Liver (tissue), 8 donors: ENCODE measurements at regions not wholly inside any gene's neighbourhood (a gene's known extent, or its start where the extent isn't known, plus 50 kb on each side); places are given as distances from the start of the nearest gene placed in this dataset.

Experiments used
- DNase-seq: peaks from one replicate; pipeline ENCODE4 v3.0.0-alpha.2; 2017; ENCODE audit warnings: low spot score
- H3K27ac ChIP-seq, 2 donors: one replicate each; pipeline ENCODE4 v1.7.0; 2013; ENCODE audit warnings: inconsistent platforms in 2 of 2, low read length in 2 of 2, control low read depth in 1 of 2, low read depth in 1 of 2, mild to moderate bottlenecking in 1 of 2
- H3K27me3 ChIP-seq, 4 donors: one replicate each; pipeline versions ENCODE4 v1.6.1 to v1.7.0; 2013; ENCODE audit warnings: low read length in 3 of 4, inconsistent platforms in 1 of 4, mild to moderate bottlenecking in 1 of 4, moderate library complexity in 1 of 4; ENCODE audit not compliant: control insufficient read depth in 4 of 4, insufficient read depth in 4 of 4
- H3K36me3 ChIP-seq, 4 donors: one replicate each; pipeline versions ENCODE4 v1.6.1 to v1.7.0; 2013; ENCODE audit warnings: low read length in 3 of 4, mild to moderate bottlenecking in 3 of 4, low read depth in 1 of 4, moderate library complexity in 1 of 4; ENCODE audit not compliant: control insufficient read depth in 4 of 4, insufficient read depth in 3 of 4
- H3K4me1 ChIP-seq, 4 donors: one replicate each; pipeline versions ENCODE4 v1.6.1 to v1.7.0; 2013; ENCODE audit warnings: low read length in 3 of 4, mild to moderate bottlenecking in 3 of 4, moderate library complexity in 1 of 4; ENCODE audit not compliant: control insufficient read depth in 4 of 4, insufficient read depth in 4 of 4
- H3K4me3 ChIP-seq, 3 donors: one replicate each; pipeline versions ENCODE4 v1.6.1 to v1.7.0; 2013; ENCODE audit warnings: low read length in 3 of 3, control low read depth in 1 of 3, low read depth in 1 of 3, mild to moderate bottlenecking in 1 of 3
- H3K9ac ChIP-seq, 2 donors: one replicate each; pipeline ENCODE4 v1.7.0; 2013; ENCODE audit warnings: low read length in 2 of 2, mild to moderate bottlenecking in 2 of 2, moderate library complexity in 2 of 2, control low read depth in 1 of 2, low read depth in 1 of 2
- H3K9me3 ChIP-seq, 4 donors: one replicate each; pipeline versions ENCODE4 v1.6.1 to v1.7.0; 2013; ENCODE audit warnings: low read length in 3 of 4; ENCODE audit not compliant: control insufficient read depth in 4 of 4
- ATF3 ChIP-seq: IDR thresholded peaks from 2 replicates; pipeline ENCODE4 v1.6.1; 2016; ENCODE audit warnings: antibody characterized with exemption
- CTCF ChIP-seq: fragments of 150-350 bp; IDR thresholded peaks from 2 replicates; pipeline ENCODE4 v1.5.1; 2017; ENCODE audit warnings: improper control_type of control experiment, low read depth, low read length; ENCODE audit not compliant: missing input control
- EGR1 ChIP-seq, 2 donors: IDR thresholded peaks; 2 replicates each; pipeline ENCODE4 v1.6.1; 2016 to 2018; ENCODE audit warnings: antibody characterized with exemption in 2 of 2, low read depth in 2 of 2
- FOXA1 ChIP-seq: IDR thresholded peaks from 2 replicates; pipeline ENCODE4 v1.6.1; 2016; ENCODE audit warnings: antibody characterized with exemption
- FOXA2 ChIP-seq: IDR thresholded peaks from 2 replicates; pipeline ENCODE4 v1.6.1; 2016; ENCODE audit warnings: antibody characterized with exemption
- GABPA ChIP-seq, 2 donors: IDR thresholded peaks in 1 of 2; conservative IDR thresholded peaks in 1 of 2; 2 replicates each; pipeline ENCODE4 v1.6.1; 2016; ENCODE audit warnings: antibody characterized with exemption in 2 of 2, mild to moderate bottlenecking in 1 of 2, moderate library complexity in 1 of 2
- HNF4A ChIP-seq, 2 donors: conservative IDR thresholded peaks; 2 replicates each; pipeline ENCODE4 v1.6.1; 2016; ENCODE audit warnings: antibody characterized with exemption in 2 of 2, mild to moderate bottlenecking in 2 of 2
- HNF4G ChIP-seq: IDR thresholded peaks from 2 replicates; pipeline ENCODE4 v1.6.1; 2016; ENCODE audit warnings: antibody characterized with exemption
- JUND ChIP-seq, 2 donors: IDR thresholded peaks; 2 replicates each; pipeline ENCODE4 v1.6.1; 2016; ENCODE audit warnings: antibody characterized with exemption in 2 of 2
- MAX ChIP-seq: IDR thresholded peaks from 2 replicates; pipeline ENCODE4 v1.6.1; 2016; ENCODE audit warnings: antibody characterized with exemption
- NR2F2 ChIP-seq: IDR thresholded peaks from 2 replicates; pipeline ENCODE4 v1.6.1; 2016; ENCODE audit warnings: antibody characterized with exemption
- RAD21 ChIP-seq, 2 donors: IDR thresholded peaks; 2 replicates each; pipeline ENCODE4 v1.6.1; 2016; ENCODE audit warnings: antibody characterized with exemption in 2 of 2, mild to moderate bottlenecking in 2 of 2
- REST ChIP-seq: IDR thresholded peaks from 2 replicates; pipeline ENCODE4 v1.6.1; 2016; ENCODE audit warnings: antibody characterized with exemption, mild to moderate bottlenecking
- RXRA ChIP-seq, 2 donors: IDR thresholded peaks; 2 replicates each; pipeline ENCODE4 v1.6.1; 2017 to 2018; ENCODE audit warnings: antibody characterized with exemption in 2 of 2, mild to moderate bottlenecking in 1 of 2
- SP1 ChIP-seq: IDR thresholded peaks from 2 replicates; pipeline ENCODE4 v1.6.1; 2018; ENCODE audit warnings: antibody characterized with exemption, mild to moderate bottlenecking
- TAF1 ChIP-seq: conservative IDR thresholded peaks from 2 replicates; pipeline ENCODE4 v1.6.1; 2016; ENCODE audit warnings: antibody characterized with exemption, mild to moderate bottlenecking
- YY1 ChIP-seq: IDR thresholded peaks from 2 replicates; pipeline ENCODE4 v1.6.1; 2016; ENCODE audit warnings: antibody characterized with exemption, mild to moderate bottlenecking
- ZBTB33 ChIP-seq: IDR thresholded peaks from 2 replicates; pipeline ENCODE4 v1.6.1; 2016; ENCODE audit warnings: antibody characterized with exemption
- WGBS: extraction: QIAGEN DNeasy Blood & Tissue Kit; methylation state at CpG from one replicate; pipeline ENCODE4 v1.1.7; 2013; 5-methylcytosine and 5-hydroxymethylcytosine counted together
- donor health status: healthy.
- donor health status: healthy.
- donor health status: healthy.
- donor health status: healthy.
- donor health status: healthy.

- Histone ChIP-seq H3K36me3 (no peaks in the 10 kb centered on the region), H3K27ac (no peak overlapping the region), H3K9me3 (no peaks in the 10 kb centered on the region), H3K4me3 (no peak overlapping the region), H3K27me3 (no peaks in the 10 kb centered on the region), H3K9ac (no peak overlapping the region), H3K4me1 (no peaks in the 10 kb centered on the region)
- no peak for TF ChIP-seq HNF4A (conservative IDR thresholded peaks at IDR 0.05)
- no peak for TF ChIP-seq GABPA (IDR thresholded peaks at IDR 0.05 in 1 of 2, conservative IDR thresholded peaks at IDR 0.05 in 1 of 2)
- no peak for TF ChIP-seq JUND (IDR thresholded peaks at IDR 0.05)
- TF ChIP-seq ZBTB33: no peak
- TF ChIP-seq FOXA1: no peak
- no peak for TF ChIP-seq NR2F2
- TF ChIP-seq CTCF: no peak
- no peak for TF ChIP-seq RAD21 (IDR thresholded peaks at IDR 0.05)
- no peak for TF ChIP-seq HNF4G
- no peak for TF ChIP-seq SP1
- no peak for TF ChIP-seq RXRA (IDR thresholded peaks at IDR 0.05)
- TF ChIP-seq YY1: no peak
- no peak for TF ChIP-seq ATF3
- TF ChIP-seq EGR1 (IDR thresholded peaks at IDR 0.05; ENCODE audit: low read depth in 2 of 2): no peak
- no peak for TF ChIP-seq TAF1
- no peak for TF ChIP-seq MAX
- TF ChIP-seq REST: no peak
- no peak for TF ChIP-seq FOXA2
- DNase-seq: no peak
Observed at GRCh38 chr4:156158747-156159146, 205.1 kb upstream of the CTSO start.

- H3K4me1 ChIP-seq: no peaks in the 10 kb centered on the region
- no peak for DNase-seq
- H3K36me3 ChIP-seq: no peaks in the 10 kb centered on the region
- H3K9me3 ChIP-seq: no peaks in the 10 kb centered on the region
- no peak overlapping the region for H3K4me3 ChIP-seq
- no peak overlapping the region for H3K27ac ChIP-seq
- no peak overlapping the region for H3K9ac ChIP-seq
- WGBS: 73% methylated on average over 4 of the region's 4 CpGs
- no peaks in the 10 kb centered on the region for H3K27me3 ChIP-seq
- TF ChIP-seq EGR1 (IDR thresholded peaks at IDR 0.05; ENCODE audit: low read depth in 2 of 2) (no peak), REST (no peak), RAD21 (IDR thresholded peaks at IDR 0.05) (no peak), HNF4A (conservative IDR thresholded peaks at IDR 0.05) (no peak), GABPA (IDR thresholded peaks at IDR 0.05 in 1 of 2, conservative IDR thresholded peaks at IDR 0.05 in 1 of 2) (no peak), RXRA (IDR thresholded peaks at IDR 0.05) (no peak), FOXA2 (no peak), MAX (no peak), ATF3 (no peak), JUND (IDR thresholded peaks at IDR 0.05) (no peak), TAF1 (no peak), ZBTB33 (no peak)
Observed at GRCh38 chr4:156154978-156155377, 201.3 kb upstream of the CTSO start.
